GM12891 (cell line): ENCODE measurements at regions not wholly inside any gene's neighbourhood (a gene's known extent, or its start where the extent isn't known, plus 50 kb on each side); places are given as distances from the start of the nearest gene placed in this dataset.

Experiments
- PAX5 ChIP-seq: IDR thresholded peaks from 2 replicates; pipeline ENCODE4 v1.6.1; 2011; ENCODE audit warnings: low read length, moderate library complexity, mild to moderate bottlenecking; ENCODE audit not compliant: insufficient read depth, severe bottlenecking
- POLR2A ChIP-seq: IDR thresholded peaks from 2 replicates; pipeline ENCODE4 v1.6.1; 2011; ENCODE audit warnings: low read depth, low read length, control low read depth
- POLR2AphosphoS5 ChIP-seq: IDR thresholded peaks from 2 replicates; pipeline ENCODE4 v1.6.1; 2011; ENCODE audit warnings: low read depth, low read length, control low read depth
- POU2F2 ChIP-seq: IDR thresholded peaks from 2 replicates; pipeline ENCODE4 v1.6.1; 2011; ENCODE audit warnings: low read depth, mild to moderate bottlenecking, control low read depth, low read length, moderate library complexity
- SPI1 ChIP-seq: IDR thresholded peaks from 2 replicates; pipeline ENCODE4 v1.6.1; 2011; ENCODE audit warnings: low read depth, low read length, control low read depth
- TAF1 ChIP-seq: IDR thresholded peaks from 2 replicates; pipeline ENCODE4 v1.6.1; 2011; ENCODE audit warnings: low read depth, low read length, control low read depth

DNA sequence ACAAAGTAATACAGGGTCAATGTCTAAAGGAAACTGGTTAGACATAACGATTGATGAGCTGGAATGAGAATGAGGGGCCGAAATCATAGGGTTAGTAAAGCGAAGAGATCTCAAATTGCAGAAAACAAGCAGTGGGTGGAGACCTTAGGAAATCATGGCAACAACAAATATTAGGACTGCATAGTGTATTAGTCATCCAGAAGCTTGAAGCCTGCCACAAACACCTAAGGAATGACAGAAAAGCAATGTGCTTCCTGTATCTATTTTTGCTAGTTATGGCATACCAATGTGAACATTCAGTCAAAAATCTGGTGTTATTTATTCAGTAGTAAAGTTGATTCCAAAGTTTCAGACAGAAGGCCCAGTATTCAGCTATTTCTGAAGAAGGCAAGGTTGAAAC lies 410.9 kb upstream of the CT83 start:
- TF ChIP-seq POLR2A, result no peak
- TF ChIP-seq PAX5, result no peak
- TF ChIP-seq POLR2AphosphoS5, result no peak
- no peak for TF ChIP-seq TAF1
- TF ChIP-seq SPI1, result no peak
- no peak for TF ChIP-seq POU2F2
